ENCODE measurements at regions not wholly inside any gene's neighbourhood (a gene's known extent, or its start where the extent isn't known, plus 50 kb on each side); places are given as distances from the start of the nearest gene placed in this dataset.

DNA sequence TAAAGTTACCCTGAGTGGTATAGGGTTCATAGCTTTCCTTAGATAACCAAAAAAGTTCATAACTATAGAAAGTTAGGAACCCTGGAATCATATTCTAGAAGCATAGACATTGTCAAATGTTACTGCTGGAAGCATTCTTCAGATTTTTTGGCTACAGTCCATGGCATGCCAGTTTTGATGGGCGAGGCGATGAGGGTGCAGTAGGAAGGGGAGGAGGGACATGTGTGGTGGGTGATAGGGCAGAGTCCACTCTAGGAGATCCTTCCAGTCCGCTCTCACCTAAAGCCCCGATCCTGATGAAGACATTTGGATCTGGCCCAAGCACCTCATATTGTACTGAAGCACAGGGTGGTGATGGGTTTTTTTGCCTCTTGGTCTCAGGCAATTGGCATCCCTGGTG is 91.8 kb downstream of the HRH4 start:
- Histone ChIP-seq H3K4me3 (no peak overlapping the region), H3K9me3 (no peaks in the 10 kb centered on the region), H3K36me3 (ENCODE audit: low read depth, missing control alignments) (no peaks in the 10 kb centered on the region), H3K4me1 (no peaks in the 10 kb centered on the region), H3K27ac (no peak overlapping the region), H3K27me3 (no peaks in the 10 kb centered on the region)
- DNase-seq: no peak
- 80 to 87% methylated on average over 4 of the region's 4 CpGs for WGBS, 2 donors
- no peak for TF ChIP-seq POLR2A (IDR thresholded peaks at IDR 0.05)
- TF ChIP-seq, protein P1, sequence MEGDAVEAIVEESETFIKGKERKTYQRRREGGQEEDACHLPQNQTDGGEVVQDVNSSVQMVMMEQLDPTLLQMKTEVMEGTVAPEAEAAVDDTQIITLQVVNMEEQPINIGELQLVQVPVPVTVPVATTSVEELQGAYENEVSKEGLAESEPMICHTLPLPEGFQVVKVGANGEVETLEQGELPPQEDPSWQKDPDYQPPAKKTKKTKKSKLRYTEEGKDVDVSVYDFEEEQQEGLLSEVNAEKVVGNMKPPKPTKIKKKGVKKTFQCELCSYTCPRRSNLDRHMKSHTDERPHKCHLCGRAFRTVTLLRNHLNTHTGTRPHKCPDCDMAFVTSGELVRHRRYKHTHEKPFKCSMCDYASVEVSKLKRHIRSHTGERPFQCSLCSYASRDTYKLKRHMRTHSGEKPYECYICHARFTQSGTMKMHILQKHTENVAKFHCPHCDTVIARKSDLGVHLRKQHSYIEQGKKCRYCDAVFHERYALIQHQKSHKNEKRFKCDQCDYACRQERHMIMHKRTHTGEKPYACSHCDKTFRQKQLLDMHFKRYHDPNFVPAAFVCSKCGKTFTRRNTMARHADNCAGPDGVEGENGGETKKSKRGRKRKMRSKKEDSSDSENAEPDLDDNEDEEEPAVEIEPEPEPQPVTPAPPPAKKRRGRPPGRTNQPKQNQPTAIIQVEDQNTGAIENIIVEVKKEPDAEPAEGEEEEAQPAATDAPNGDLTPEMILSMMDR (IDR thresholded peaks at IDR 0.05): no peak
- intact Hi-C loops (cut with DNase I; ENCODE audit: low total_unique reads): no loop called here

DNA sequence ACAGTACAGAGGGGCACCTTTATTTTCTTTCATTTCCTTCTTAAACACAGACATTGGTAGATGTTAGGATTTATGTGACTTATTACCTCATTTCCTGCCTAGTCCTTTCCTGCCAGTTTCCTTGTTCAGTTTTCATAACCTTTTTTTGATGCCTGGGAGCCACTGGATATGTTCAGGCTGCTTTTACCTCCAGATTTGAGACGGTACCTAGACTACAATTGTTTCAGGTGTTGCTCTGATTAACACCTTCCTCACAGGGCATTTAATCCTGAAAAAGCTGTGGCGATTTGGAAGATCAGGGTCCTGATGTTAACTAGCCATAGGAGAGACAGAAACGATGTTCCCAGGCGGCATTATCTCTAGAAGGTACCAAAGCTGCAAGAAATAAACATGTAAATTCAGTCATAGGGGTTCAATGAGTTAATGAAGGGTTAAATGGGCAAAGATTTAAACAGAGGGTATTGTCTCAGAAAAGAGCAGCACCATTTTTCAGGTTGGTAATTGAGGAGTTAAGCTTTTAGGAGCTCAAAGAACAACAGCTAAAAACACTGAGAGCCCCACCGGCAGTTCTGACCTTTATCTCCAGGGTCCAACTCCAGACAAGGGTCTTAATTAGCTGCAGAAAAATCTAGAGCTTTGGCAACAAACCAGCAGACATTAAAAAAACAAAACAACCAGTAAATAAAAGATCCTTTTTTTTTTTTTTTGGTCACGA is 93.3 kb downstream of the HRH4 start:
- Histone ChIP-seq H3K36me3 (ENCODE audit: low read depth, missing control alignments) (no peaks in the 10 kb centered on the region), H3K9me3 (no peaks in the 10 kb centered on the region), H3K27me3 (no peaks in the 10 kb centered on the region), H3K4me3 (no peak overlapping the region), H3K27ac (no peak overlapping the region), H3K4me1 (no peaks in the 10 kb centered on the region)
- intact Hi-C loops (cut with DNase I; ENCODE audit: low total_unique reads): no loop called here
- no peak for DNase-seq
- 55 to 65% methylated on average over 6 of the region's 6 CpGs for WGBS, 2 donors
- no peak for TF ChIP-seq POLR2A (IDR thresholded peaks at IDR 0.05)
- TF ChIP-seq, protein P1 (IDR thresholded peaks at IDR 0.05): no peak

DNA sequence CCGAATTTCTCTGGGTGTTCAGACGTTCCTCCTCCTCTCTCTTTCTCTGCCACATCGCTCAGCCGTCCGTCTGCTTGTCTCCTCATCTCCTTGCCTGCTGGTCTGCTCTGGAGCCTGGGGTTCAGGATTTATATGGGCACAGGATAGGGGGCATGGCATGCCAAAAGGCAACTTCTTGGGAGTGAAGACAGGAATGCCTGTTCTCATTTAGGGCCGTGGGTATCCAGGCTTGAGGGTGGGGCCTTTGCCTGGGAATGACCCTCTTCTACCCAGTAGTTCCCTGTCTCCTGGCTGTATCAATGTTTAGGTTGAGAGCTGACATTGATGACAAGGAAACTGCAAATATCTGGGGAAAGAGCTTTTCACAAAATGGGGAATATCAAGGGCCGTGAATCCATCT is 98.0 kb downstream of the HRH4 start:
- no peak overlapping the region for H3K27ac ChIP-seq
- no peaks in the 10 kb centered on the region for H3K36me3 ChIP-seq (ENCODE audit: low read depth, missing control alignments)
- TF ChIP-seq, protein P1 (IDR thresholded peaks at IDR 0.05): no peak
- TF ChIP-seq POLR2A (IDR thresholded peaks at IDR 0.05): no peak
- H3K27me3 ChIP-seq: no peaks in the 10 kb centered on the region
- no peak for DNase-seq
- 70 to 78% methylated on average over 7 of the region's 7 CpGs for WGBS, 2 donors
- H3K4me1 ChIP-seq: peaks cover 4% of the 10 kb centered on the region
- intact Hi-C loops (cut with DNase I; ENCODE audit: low total_unique reads): no loop called here
- no peak overlapping the region for H3K4me3 ChIP-seq
- H3K9me3 ChIP-seq: no peaks in the 10 kb centered on the region

DNA sequence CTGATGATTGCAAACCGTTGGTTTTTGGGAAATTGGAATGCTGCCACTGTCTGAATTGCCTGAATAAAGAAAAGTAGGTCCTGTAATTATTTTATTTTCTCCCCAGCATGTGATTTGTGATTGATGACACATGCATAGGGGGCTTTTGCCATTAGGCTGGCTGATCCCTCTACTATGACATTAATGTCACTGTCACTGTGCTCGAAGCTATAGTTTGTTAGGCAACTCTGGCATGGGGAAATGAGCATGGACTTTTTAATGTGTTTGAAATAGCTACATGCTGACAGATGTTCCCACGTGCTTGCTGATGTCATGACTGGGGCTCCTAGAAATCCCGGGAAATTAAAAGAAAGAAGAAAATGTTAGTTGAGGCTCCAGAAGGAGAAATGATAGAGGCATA is 99.1 kb downstream of the HRH4 start:
- TF ChIP-seq POLR2A (IDR thresholded peaks at IDR 0.05): no peak
- TF ChIP-seq, protein P1 (IDR thresholded peaks at IDR 0.05): no peak
- no peak overlapping the region for H3K4me3 ChIP-seq
- no peaks in the 10 kb centered on the region for H3K9me3 ChIP-seq
- DNase-seq: no peak
- peaks cover 4% of the 10 kb centered on the region for H3K4me1 ChIP-seq
- intact Hi-C loops (cut with DNase I; ENCODE audit: low total_unique reads): no loop called here
- H3K27me3 ChIP-seq: no peaks in the 10 kb centered on the region
- 56 to 63% methylated on average over 4 of the region's 4 CpGs for WGBS, 2 donors
- H3K27ac ChIP-seq: no peak overlapping the region
- H3K36me3 ChIP-seq (ENCODE audit: low read depth, missing control alignments): no peaks in the 10 kb centered on the region

DNA sequence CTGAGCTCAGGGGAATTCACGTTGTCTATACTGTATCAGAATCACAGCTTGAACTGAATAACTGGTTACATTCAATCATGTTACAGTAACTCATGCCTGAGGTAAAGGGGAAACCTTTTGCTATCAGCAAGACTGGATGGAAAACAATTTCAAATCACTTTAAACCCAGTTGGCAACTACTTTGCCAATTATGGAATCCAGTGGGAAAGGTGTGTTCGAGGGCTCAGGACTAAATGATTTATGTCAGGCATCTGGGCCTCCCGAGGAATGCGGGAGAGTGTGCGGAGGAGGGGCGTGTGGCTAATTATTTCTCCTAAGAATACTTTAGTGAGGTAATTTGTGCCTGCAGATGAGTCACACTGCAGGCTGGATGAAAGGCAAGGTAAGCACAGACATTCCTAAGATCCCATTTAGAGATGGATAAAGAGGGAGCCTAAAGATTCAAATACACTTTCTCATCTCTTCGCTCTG is 100.1 kb downstream of the HRH4 start:
- no peak overlapping the region for H3K27ac ChIP-seq
- 56% methylated on average over 7 of the region's 7 CpGs for WGBS, 2 donors

More for the DNA sequence above, 100.1 kb downstream of the HRH4 start:
- DNase-seq: no peak
- H3K27me3 ChIP-seq: no peaks in the 10 kb centered on the region
- TF ChIP-seq, protein P1 (IDR thresholded peaks at IDR 0.05): no peak
- TF ChIP-seq POLR2A (IDR thresholded peaks at IDR 0.05): no peak
- no peaks in the 10 kb centered on the region for H3K36me3 ChIP-seq (ENCODE audit: low read depth, missing control alignments)
- intact Hi-C loops (cut with DNase I; ENCODE audit: low total_unique reads): no loop called here
- no peak overlapping the region for H3K4me3 ChIP-seq
- H3K9me3 ChIP-seq: no peaks in the 10 kb centered on the region
- peaks cover 4% of the 10 kb centered on the region for H3K4me1 ChIP-seq

Measured in testis (tissue), 2 donors.